Neural cell (in vitro differentiated cells): ENCODE measurements at regions not wholly inside any gene's neighbourhood (a gene's known extent, or its start where the extent isn't known, plus 50 kb on each side); places are given as distances from the start of the nearest gene placed in this dataset.

ENCODE experiments used
- EP300 ChIP-seq: fragments of 450-650 bp; conservative IDR thresholded peaks from 2 replicates; pipeline ENCODE4 v1.6.1; 2014; ENCODE audit warnings: antibody characterized with exemption, mild to moderate bottlenecking, moderate library complexity; ENCODE audit not compliant: poor library complexity, severe bottlenecking
- EZH2 ChIP-seq: fragments of 200-600, 300-800 bp; shearing (Covaris generic), sonication (generic); IDR thresholded peaks from 2 replicates; pipeline ENCODE4 v1.6.1; 2014; ENCODE audit warnings: antibody characterized with exemption, low read length, borderline replicate concordance, mild to moderate bottlenecking; ENCODE audit not compliant: insufficient read depth, poor library complexity, severe bottlenecking
- MXI1 ChIP-seq: fragments of 450-650 bp; conservative IDR thresholded peaks from 2 replicates; pipeline ENCODE4 v1.6.1; 2014; ENCODE audit warnings: antibody characterized with exemption, mild to moderate bottlenecking; ENCODE audit not compliant: poor library complexity, severe bottlenecking
- POLR2AphosphoS5 ChIP-seq: IDR thresholded peaks from 2 replicates; pipeline ENCODE4 v1.6.1; 2012
- RAD21 ChIP-seq: fragments of 450-650 bp; conservative IDR thresholded peaks from 2 replicates; pipeline ENCODE4 v1.6.1; 2014; ENCODE audit warnings: antibody characterized with exemption, mild to moderate bottlenecking, moderate library complexity
- SMC3 ChIP-seq: fragments of 450-650 bp; conservative IDR thresholded peaks from 2 replicates; pipeline ENCODE4 v1.6.1; 2014; ENCODE audit warnings: antibody characterized with exemption, mild to moderate bottlenecking, moderate library complexity; ENCODE audit not compliant: poor library complexity
- TAF1 ChIP-seq: IDR thresholded peaks from 2 replicates; pipeline ENCODE4 v1.6.1; 2012; ENCODE audit warnings: low read depth
- TF ChIP-seq, protein P1 (sequence below): fragments of 450-650 bp; IDR thresholded peaks from 2 replicates; pipeline ENCODE4 v1.5.1; 2014; ENCODE audit warnings: antibody characterized with exemption, mild to moderate bottlenecking, moderate library complexity; ENCODE audit not compliant: poor library complexity, severe bottlenecking
- TF ChIP-seq, protein P2 (sequence below): IDR thresholded peaks from 2 replicates; pipeline ENCODE4 v1.6.1; 2012; ENCODE audit warnings: borderline replicate concordance

DNA sequence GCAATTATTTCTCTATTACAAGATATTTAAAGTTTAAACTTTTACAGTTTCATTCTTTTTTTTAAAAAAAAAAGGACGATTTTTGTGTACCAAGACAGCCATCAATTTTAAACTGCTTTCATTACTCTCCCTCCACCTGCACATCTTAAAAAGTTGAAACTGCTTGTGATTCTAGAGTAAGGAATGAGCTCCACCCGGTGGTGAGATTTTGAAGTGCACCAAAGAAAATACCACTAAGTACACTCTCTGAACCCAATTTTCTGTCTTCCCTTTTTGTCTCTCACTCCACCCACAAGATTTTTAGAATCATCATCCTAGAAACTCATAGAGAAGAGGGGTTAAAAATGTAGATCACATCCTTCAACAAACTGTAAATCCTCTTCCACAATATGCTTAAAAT is 91.3 kb upstream of the WDR44 start:
- TF ChIP-seq, protein P1, sequence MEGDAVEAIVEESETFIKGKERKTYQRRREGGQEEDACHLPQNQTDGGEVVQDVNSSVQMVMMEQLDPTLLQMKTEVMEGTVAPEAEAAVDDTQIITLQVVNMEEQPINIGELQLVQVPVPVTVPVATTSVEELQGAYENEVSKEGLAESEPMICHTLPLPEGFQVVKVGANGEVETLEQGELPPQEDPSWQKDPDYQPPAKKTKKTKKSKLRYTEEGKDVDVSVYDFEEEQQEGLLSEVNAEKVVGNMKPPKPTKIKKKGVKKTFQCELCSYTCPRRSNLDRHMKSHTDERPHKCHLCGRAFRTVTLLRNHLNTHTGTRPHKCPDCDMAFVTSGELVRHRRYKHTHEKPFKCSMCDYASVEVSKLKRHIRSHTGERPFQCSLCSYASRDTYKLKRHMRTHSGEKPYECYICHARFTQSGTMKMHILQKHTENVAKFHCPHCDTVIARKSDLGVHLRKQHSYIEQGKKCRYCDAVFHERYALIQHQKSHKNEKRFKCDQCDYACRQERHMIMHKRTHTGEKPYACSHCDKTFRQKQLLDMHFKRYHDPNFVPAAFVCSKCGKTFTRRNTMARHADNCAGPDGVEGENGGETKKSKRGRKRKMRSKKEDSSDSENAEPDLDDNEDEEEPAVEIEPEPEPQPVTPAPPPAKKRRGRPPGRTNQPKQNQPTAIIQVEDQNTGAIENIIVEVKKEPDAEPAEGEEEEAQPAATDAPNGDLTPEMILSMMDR, result peak; percentile 68
- TF ChIP-seq EZH2, result no peak
- TF ChIP-seq, protein P2, sequence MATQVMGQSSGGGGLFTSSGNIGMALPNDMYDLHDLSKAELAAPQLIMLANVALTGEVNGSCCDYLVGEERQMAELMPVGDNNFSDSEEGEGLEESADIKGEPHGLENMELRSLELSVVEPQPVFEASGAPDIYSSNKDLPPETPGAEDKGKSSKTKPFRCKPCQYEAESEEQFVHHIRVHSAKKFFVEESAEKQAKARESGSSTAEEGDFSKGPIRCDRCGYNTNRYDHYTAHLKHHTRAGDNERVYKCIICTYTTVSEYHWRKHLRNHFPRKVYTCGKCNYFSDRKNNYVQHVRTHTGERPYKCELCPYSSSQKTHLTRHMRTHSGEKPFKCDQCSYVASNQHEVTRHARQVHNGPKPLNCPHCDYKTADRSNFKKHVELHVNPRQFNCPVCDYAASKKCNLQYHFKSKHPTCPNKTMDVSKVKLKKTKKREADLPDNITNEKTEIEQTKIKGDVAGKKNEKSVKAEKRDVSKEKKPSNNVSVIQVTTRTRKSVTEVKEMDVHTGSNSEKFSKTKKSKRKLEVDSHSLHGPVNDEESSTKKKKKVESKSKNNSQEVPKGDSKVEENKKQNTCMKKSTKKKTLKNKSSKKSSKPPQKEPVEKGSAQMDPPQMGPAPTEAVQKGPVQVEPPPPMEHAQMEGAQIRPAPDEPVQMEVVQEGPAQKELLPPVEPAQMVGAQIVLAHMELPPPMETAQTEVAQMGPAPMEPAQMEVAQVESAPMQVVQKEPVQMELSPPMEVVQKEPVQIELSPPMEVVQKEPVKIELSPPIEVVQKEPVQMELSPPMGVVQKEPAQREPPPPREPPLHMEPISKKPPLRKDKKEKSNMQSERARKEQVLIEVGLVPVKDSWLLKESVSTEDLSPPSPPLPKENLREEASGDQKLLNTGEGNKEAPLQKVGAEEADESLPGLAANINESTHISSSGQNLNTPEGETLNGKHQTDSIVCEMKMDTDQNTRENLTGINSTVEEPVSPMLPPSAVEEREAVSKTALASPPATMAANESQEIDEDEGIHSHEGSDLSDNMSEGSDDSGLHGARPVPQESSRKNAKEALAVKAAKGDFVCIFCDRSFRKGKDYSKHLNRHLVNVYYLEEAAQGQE, result no peak
- TF ChIP-seq EP300, result no peak
- peak; percentile 75 for TF ChIP-seq SMC3
- TF ChIP-seq TAF1, result no peak
- no peak for TF ChIP-seq POLR2AphosphoS5
- peak; percentile 73 for TF ChIP-seq RAD21
- no peak for TF ChIP-seq MXI1
